ENCODE measurements at regions not wholly inside any gene's neighbourhood (a gene's known extent, or its start where the extent isn't known, plus 50 kb on each side); places are given as distances from the start of the nearest gene placed in this dataset.

- TF ChIP-seq CTCF (IDR thresholded peaks at IDR 0.05 in 4 of 5, conservative IDR thresholded peaks at IDR 0.05 in 1 of 5), result no peak
- no peak for TF ChIP-seq POLR2A (IDR thresholded peaks at IDR 0.05)
Measured at GRCh38 chr1:222250376-222250775, 297.5 kb downstream of the HHIPL2 start.
